ENCODE measurements at regions not wholly inside any gene's neighbourhood (a gene's known extent, or its start where the extent isn't known, plus 50 kb on each side); places are given as distances from the start of the nearest gene placed in this dataset.

- ATAC-seq (no peak), DNase-seq (no peak)
- intact Hi-C loops (cut with DNase I) = no loop called here
- no peaks in the 10 kb centered on the region for H3K4me1 ChIP-seq
- H3K4me3 ChIP-seq = no peak overlapping the region
- H3K27me3 ChIP-seq = no peaks in the 10 kb centered on the region
- TF ChIP-seq CTCF (IDR thresholded peaks at IDR 0.05) (no peak), POLR2A (IDR thresholded peaks at IDR 0.05) (no peak)
- WGBS, 4 donors = 68 to 71% (median 69%) methylated on average over 2 of the region's 2 CpGs
- H3K9me3 ChIP-seq = no peaks in the 10 kb centered on the region
- H3K27ac ChIP-seq = no peak overlapping the region
- no peaks in the 10 kb centered on the region for H3K36me3 ChIP-seq
Measured at GRCh38 chr7:115352375-115352774, 430.5 kb downstream of the MDFIC start.

- TF ChIP-seq CTCF (IDR thresholded peaks at IDR 0.05) (no peak), POLR2A (IDR thresholded peaks at IDR 0.05) (no peak)
- H3K27me3 ChIP-seq = no peaks in the 10 kb centered on the region
- H3K36me3 ChIP-seq = no peaks in the 10 kb centered on the region
- 91 to 96% (median 92%) methylated on average over 1 of the region's 1 CpG for WGBS, 4 donors
- H3K4me3 ChIP-seq = no peak overlapping the region
- no peaks in the 10 kb centered on the region for H3K4me1 ChIP-seq
- intact Hi-C loops (cut with DNase I) = no loop called here
- ATAC-seq (no peak), DNase-seq (no peak)
- no peaks in the 10 kb centered on the region for H3K9me3 ChIP-seq
- no peak overlapping the region for H3K27ac ChIP-seq
Measured at GRCh38 chr7:115350764-115351163, 428.9 kb downstream of the MDFIC start.

GRCh38 chr7:115349635-115350034 is 427.7 kb downstream of the MDFIC start:
- Histone ChIP-seq H3K27ac (no peak overlapping the region), H3K27me3 (no peaks in the 10 kb centered on the region), H3K4me1 (no peaks in the 10 kb centered on the region), H3K36me3 (no peaks in the 10 kb centered on the region), H3K4me3 (no peak overlapping the region), H3K9me3 (no peaks in the 10 kb centered on the region)
- no peak for ATAC-seq
- intact Hi-C loops (cut with DNase I) = no loop called here
- TF ChIP-seq CTCF (IDR thresholded peaks at IDR 0.05) = no peak
- TF ChIP-seq POLR2A (IDR thresholded peaks at IDR 0.05) = no peak
- DNase-seq = no peak
- 85 to 100% (median 97%) methylated on average over 1 of the region's 1 CpG for WGBS, 4 donors

GRCh38 chr7:115346685-115347084 is 424.8 kb downstream of the MDFIC start:
- Histone ChIP-seq H3K4me3 (no peak overlapping the region), H3K9me3 (no peaks in the 10 kb centered on the region), H3K27ac (no peak overlapping the region), H3K27me3 (no peaks in the 10 kb centered on the region), H3K4me1 (no peaks in the 10 kb centered on the region), H3K36me3 (no peaks in the 10 kb centered on the region)
- no peak for DNase-seq
- no peak for ATAC-seq
- WGBS, 4 donors = 53 to 64% (median 55%) methylated on average over 1 of the region's 1 CpG
- intact Hi-C loops (cut with DNase I) = no loop called here
- no peak for TF ChIP-seq CTCF (IDR thresholded peaks at IDR 0.05)
- no peak for TF ChIP-seq POLR2A (IDR thresholded peaks at IDR 0.05)

Data from heart left ventricle (tissue), 16 donors.